ENCODE measurements at regions not wholly inside any gene's neighbourhood (a gene's known extent, or its start where the extent isn't known, plus 50 kb on each side); places are given as distances from the start of the nearest gene placed in this dataset.

DNA sequence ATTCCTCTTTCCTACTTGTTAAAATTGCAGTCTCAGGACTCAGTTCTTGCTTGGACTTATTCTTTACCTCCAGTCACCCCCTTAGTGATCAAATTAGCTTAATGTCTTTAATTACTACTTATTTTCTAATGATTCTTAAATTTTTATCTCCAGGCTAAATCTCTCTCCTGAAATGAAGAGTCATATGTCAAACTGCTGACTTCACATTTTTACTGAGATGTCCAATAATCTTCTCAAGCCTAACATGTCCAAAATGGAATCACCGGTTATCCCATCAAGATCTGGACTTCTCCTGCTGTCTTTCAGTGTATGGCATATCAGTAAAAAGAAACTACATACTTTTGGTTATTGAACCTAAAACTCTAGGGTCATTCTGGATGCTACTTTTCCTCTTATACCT is 332.3 kb upstream of the HTR2C start:
- ATAC-seq (ENCODE audit: low read depth), result no peak
- H3K27ac ChIP-seq (ENCODE audit: poor library complexity, severe bottlenecking), result no peak overlapping the region
- H3K36me3 ChIP-seq (ENCODE audit: low read depth), result no peaks in the 10 kb centered on the region
- no peaks in the 10 kb centered on the region for H3K27me3 ChIP-seq (ENCODE audit: insufficient read depth, poor library complexity, severe bottlenecking)
- TF ChIP-seq, protein P1, sequence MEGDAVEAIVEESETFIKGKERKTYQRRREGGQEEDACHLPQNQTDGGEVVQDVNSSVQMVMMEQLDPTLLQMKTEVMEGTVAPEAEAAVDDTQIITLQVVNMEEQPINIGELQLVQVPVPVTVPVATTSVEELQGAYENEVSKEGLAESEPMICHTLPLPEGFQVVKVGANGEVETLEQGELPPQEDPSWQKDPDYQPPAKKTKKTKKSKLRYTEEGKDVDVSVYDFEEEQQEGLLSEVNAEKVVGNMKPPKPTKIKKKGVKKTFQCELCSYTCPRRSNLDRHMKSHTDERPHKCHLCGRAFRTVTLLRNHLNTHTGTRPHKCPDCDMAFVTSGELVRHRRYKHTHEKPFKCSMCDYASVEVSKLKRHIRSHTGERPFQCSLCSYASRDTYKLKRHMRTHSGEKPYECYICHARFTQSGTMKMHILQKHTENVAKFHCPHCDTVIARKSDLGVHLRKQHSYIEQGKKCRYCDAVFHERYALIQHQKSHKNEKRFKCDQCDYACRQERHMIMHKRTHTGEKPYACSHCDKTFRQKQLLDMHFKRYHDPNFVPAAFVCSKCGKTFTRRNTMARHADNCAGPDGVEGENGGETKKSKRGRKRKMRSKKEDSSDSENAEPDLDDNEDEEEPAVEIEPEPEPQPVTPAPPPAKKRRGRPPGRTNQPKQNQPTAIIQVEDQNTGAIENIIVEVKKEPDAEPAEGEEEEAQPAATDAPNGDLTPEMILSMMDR (IDR thresholded peaks at IDR 0.05; ENCODE audit: poor library complexity, severe bottlenecking), result no peak
- DNase-seq (ENCODE audit: low spot score), result no peak
- H3K4me3 ChIP-seq (ENCODE audit: severe bottlenecking), result no peak overlapping the region
- H3K4me1 ChIP-seq (ENCODE audit: insufficient read depth, poor library complexity, severe bottlenecking), result no peaks in the 10 kb centered on the region
- H3K9me3 ChIP-seq (ENCODE audit: severe bottlenecking), result no peaks in the 10 kb centered on the region

DNA sequence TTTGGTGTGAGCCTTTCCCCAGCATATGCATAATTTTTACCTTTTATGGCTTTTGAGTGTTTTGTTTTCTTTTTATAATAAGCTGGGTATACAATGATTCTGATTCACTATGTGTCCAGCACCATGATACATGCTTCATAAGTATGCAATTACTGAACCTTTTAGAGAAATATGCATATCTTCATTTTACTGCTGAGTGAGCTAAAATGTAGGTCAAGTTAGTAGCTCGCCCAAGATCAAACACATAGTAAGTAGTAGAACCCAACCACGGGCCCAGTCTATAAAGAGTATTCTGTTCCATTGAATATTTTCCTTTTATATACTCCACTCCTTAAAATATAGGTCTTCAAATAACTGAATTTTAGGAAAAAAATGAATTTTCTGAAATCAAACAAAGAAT is 362.4 kb upstream of the HTR2C start:
- TF ChIP-seq, protein P1 (IDR thresholded peaks at IDR 0.05; ENCODE audit: poor library complexity, severe bottlenecking), result no peak
- no peaks in the 10 kb centered on the region for H3K4me1 ChIP-seq (ENCODE audit: insufficient read depth, poor library complexity, severe bottlenecking)

DNA sequence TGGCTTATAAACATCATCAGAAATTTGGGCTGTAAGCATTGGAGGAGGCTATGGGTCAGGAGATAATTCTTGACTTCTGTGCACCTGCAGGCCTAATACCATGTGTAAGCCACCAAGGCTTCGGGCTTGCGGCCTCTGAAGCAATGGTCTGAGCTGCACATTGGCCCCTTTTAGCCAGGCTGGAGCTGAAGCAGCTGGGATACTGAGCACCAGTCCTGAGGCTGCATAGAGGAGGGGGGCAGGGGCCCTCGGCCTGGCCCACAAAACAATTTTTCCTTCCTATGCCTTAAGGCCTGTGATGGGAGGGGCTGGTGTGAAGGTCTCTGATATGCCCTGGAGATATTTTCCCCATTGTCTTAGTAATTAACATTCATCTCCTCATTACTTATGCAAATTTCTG is 373.0 kb upstream of the HTR2C start:
- no peaks in the 10 kb centered on the region for H3K36me3 ChIP-seq (ENCODE audit: low read depth)
- no peaks in the 10 kb centered on the region for H3K27me3 ChIP-seq (ENCODE audit: insufficient read depth, poor library complexity, severe bottlenecking)
- no peak overlapping the region for H3K27ac ChIP-seq (ENCODE audit: poor library complexity, severe bottlenecking)
- H3K4me3 ChIP-seq (ENCODE audit: severe bottlenecking), result no peak overlapping the region
- H3K4me1 ChIP-seq (ENCODE audit: insufficient read depth, poor library complexity, severe bottlenecking), result no peaks in the 10 kb centered on the region
- H3K9me3 ChIP-seq (ENCODE audit: severe bottlenecking), result no peaks in the 10 kb centered on the region
- TF ChIP-seq, protein P1 (IDR thresholded peaks at IDR 0.05; ENCODE audit: poor library complexity, severe bottlenecking), result no peak
- DNase-seq (ENCODE audit: low spot score), result no peak
- no peak for ATAC-seq (ENCODE audit: low read depth)

More for the DNA sequence above, 362.4 kb upstream of the HTR2C start:
- no peak for ATAC-seq (ENCODE audit: low read depth)
- DNase-seq (ENCODE audit: low spot score), result no peak
- Histone ChIP-seq H3K27ac (ENCODE audit: poor library complexity, severe bottlenecking) (no peak overlapping the region), H3K9me3 (ENCODE audit: severe bottlenecking) (no peaks in the 10 kb centered on the region), H3K36me3 (ENCODE audit: low read depth) (no peaks in the 10 kb centered on the region), H3K4me3 (ENCODE audit: severe bottlenecking) (no peak overlapping the region), H3K27me3 (ENCODE audit: insufficient read depth, poor library complexity, severe bottlenecking) (no peaks in the 10 kb centered on the region)

DNA sequence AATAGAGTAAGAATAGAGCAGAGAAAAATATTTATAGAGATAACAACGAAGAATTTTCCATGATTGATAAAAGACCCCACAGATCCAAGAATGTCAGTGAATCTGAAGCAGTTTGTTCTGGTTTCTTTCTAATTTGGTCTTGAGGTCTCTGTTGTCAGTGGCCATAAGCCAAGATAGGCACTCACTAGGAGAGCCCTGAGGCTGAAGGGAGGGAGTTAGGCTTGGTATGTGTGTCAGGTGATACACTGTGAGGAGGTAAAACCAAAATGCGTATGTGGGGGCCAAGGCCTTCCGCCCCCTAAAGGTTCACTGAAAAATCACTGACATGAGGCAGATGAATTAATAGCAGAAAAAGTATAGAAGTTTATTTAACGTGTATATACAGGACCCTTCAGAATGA is 382.3 kb upstream of the HTR2C start:
- Histone ChIP-seq H3K27ac (ENCODE audit: poor library complexity, severe bottlenecking) (no peak overlapping the region), H3K4me3 (ENCODE audit: severe bottlenecking) (no peak overlapping the region), H3K4me1 (ENCODE audit: insufficient read depth, poor library complexity, severe bottlenecking) (no peaks in the 10 kb centered on the region), H3K36me3 (ENCODE audit: low read depth) (no peaks in the 10 kb centered on the region), H3K9me3 (ENCODE audit: severe bottlenecking) (no peaks in the 10 kb centered on the region), H3K27me3 (ENCODE audit: insufficient read depth, poor library complexity, severe bottlenecking) (no peaks in the 10 kb centered on the region)
- ATAC-seq (ENCODE audit: low read depth), result no peak
- TF ChIP-seq, protein P1 (IDR thresholded peaks at IDR 0.05; ENCODE audit: poor library complexity, severe bottlenecking), result no peak
- DNase-seq (ENCODE audit: low spot score), result no peak

DNA sequence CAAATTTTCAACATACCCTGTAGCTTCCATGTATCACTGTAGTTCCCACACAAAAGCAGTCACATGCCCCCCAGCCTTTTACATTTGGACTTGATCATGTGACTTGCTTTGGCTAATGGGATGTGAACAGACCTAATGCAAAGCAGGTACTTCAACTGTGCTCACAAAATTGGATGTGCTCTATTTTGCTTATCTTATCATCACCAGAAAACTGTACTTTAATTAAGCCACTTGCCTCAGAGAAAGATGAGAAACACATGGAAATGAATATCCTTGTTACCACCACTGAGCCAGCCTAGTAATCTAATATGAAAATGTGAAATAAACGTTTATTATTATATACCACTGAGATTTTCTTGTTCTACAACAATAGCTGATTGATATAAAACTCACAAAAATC is 402.7 kb upstream of the HTR2C start:
- Histone ChIP-seq H3K4me1 (ENCODE audit: insufficient read depth, poor library complexity, severe bottlenecking) (no peaks in the 10 kb centered on the region), H3K4me3 (ENCODE audit: severe bottlenecking) (no peak overlapping the region), H3K27ac (ENCODE audit: poor library complexity, severe bottlenecking) (no peak overlapping the region), H3K27me3 (ENCODE audit: insufficient read depth, poor library complexity, severe bottlenecking) (no peaks in the 10 kb centered on the region), H3K36me3 (ENCODE audit: low read depth) (no peaks in the 10 kb centered on the region), H3K9me3 (ENCODE audit: severe bottlenecking) (no peaks in the 10 kb centered on the region)
- ATAC-seq (ENCODE audit: low read depth) (no peak), DNase-seq (ENCODE audit: low spot score) (no peak)
- TF ChIP-seq, protein P1 (IDR thresholded peaks at IDR 0.05; ENCODE audit: poor library complexity, severe bottlenecking), result no peak

All from RWPE2 (cell line).